PC-9 (cell line): ENCODE measurements at regions not wholly inside any gene's neighbourhood (a gene's known extent, or its start where the extent isn't known, plus 50 kb on each side); places are given as distances from the start of the nearest gene placed in this dataset.
A peak's percentile ranks its signal among the peaks of the same experiment; 100 is the strongest.

Source experiments
- BruUV-seq: library from RNA; stranded (reverse); fragments of 400-500 nt; replicated peaks from 2 replicates; lab custom pipeline; 2021; lab: Mats Ljungman, UMichigan
- CTCF ChIA-PET: fragments of 300-600 bp; sonication (Branson Sonifier 250); formaldehyde crosslinking; loops from one replicate; lab custom pipeline; 2022; ENCODE audit warnings: antibody characterized with exemption; lab: Charles Lee
- POLR2A ChIA-PET: fragments of 300-600 bp; sonication (Branson Sonifier 250); formaldehyde crosslinking; loops from one replicate; lab custom pipeline; 2022; ENCODE audit warnings: antibody characterized with exemption; ENCODE audit not compliant: unreplicated experiment; lab: Charles Lee
- DNase-seq, 2 experiments: peaks; one replicate each; pipeline versions ENCODE4 v3.0.0 to v3.0.0-alpha.2; 2015 to 2022; ENCODE audit warnings: mixed read lengths in 1 of 2
- H2AFZ ChIP-seq: fragments of 200-600 bp; sonication (generic); 2 replicates; pipeline ENCODE4 v1.8.1; 2017; ENCODE audit warnings: antibody characterized with exemption
- H3F3A ChIP-seq: fragments of 200-600 bp; sonication (generic); 2 replicates; pipeline ENCODE4 v1.8.1; 2017; ENCODE audit warnings: antibody characterized with exemption, mild to moderate bottlenecking, low read depth; ENCODE audit not compliant: insufficient read depth
- H3K27ac ChIP-seq: fragments of 200-600 bp; sonication (generic); 2 replicates; pipeline ENCODE4 v1.6.1; 2016; ENCODE audit warnings: mixed run types
- H3K27me3 ChIP-seq: fragments of 200-600 bp; sonication (generic); 2 replicates; pipeline ENCODE4 v1.6.1; 2016; ENCODE audit warnings: low read depth, mixed run types; ENCODE audit not compliant: insufficient read depth
- H3K36me3 ChIP-seq: fragments of 200-600 bp; sonication (generic); 2 replicates; pipeline ENCODE4 v1.6.1; 2016; ENCODE audit warnings: low read depth, mixed run types
- H3K4me1 ChIP-seq: fragments of 200-600 bp; sonication (generic); replicated peaks from 2 replicates; pipeline ENCODE4 v1.6.1; 2016; ENCODE audit warnings: mixed run types; ENCODE audit not compliant: insufficient read depth
- H3K4me2 ChIP-seq: fragments of 200-600 bp; sonication (generic); 2 replicates; pipeline ENCODE4 v1.6.1; 2017; ENCODE audit warnings: mixed run types
- H3K4me3 ChIP-seq: fragments of 200-600 bp; sonication (generic); 2 replicates; pipeline ENCODE4 v1.6.1; 2016; ENCODE audit warnings: mixed run types
- H3K79me2 ChIP-seq: fragments of 200-600 bp; sonication (generic); 2 replicates; pipeline ENCODE4 v1.6.1; 2017; ENCODE audit warnings: low read depth, mixed run types
- H3K9me2 ChIP-seq: fragments of 200-600 bp; sonication (generic); 2 replicates; pipeline ENCODE4 v1.8.1; 2017; ENCODE audit warnings: mild to moderate bottlenecking; ENCODE audit not compliant: insufficient read depth
- H3K9me3 ChIP-seq: fragments of 200-600 bp; sonication (generic); 2 replicates; pipeline ENCODE4 v1.8.1; 2016; ENCODE audit warnings: low read depth; ENCODE audit not compliant: insufficient read depth
- H4K20me1 ChIP-seq: fragments of 200-600 bp; sonication (generic); 2 replicates; pipeline ENCODE4 v1.8.1; 2017; ENCODE audit not compliant: insufficient read depth
- CTCF ChIP-seq: fragments of 200-600 bp; sonication (generic); conservative IDR thresholded peaks from 2 replicates; pipeline ENCODE4 v1.6.1; 2017; ENCODE audit warnings: mixed run types, antibody characterized with exemption, mild to moderate bottlenecking, moderate library complexity
- EZH2 ChIP-seq: fragments of 200-600 bp; sonication (generic); IDR thresholded peaks from 2 replicates; pipeline ENCODE4 v1.8.0; 2017; ENCODE audit warnings: antibody characterized with exemption, low read depth
- intact Hi-C: fragments of 100-400 bp; cut with micrococcal nuclease; formaldehyde crosslinking; loops from one replicate; pipeline ENCODE4 v1.10.0; 2022; ENCODE audit not compliant: unreplicated experiment

- Histone ChIP-seq H3K27ac (no peak overlapping the region), H3K4me3 (no peak overlapping the region), H3K36me3 (no peaks in the 10 kb centered on the region), H2AFZ (no peak overlapping the region), H3F3A (no peaks in the 10 kb centered on the region), H3K79me2 (no peaks in the 10 kb centered on the region), H3K27me3 (peaks cover 24% of the 10 kb centered on the region), H3K4me2 (peak overlapping the region; percentile 41; the same call in 1 of the 2 replicates), H3K9me2 (no peaks in the 10 kb centered on the region), H3K9me3 (no peaks in the 10 kb centered on the region), H3K4me1 (0 out of 2 replicates have a peak, but pooled peaks cover 4% of the 10 kb centered on the region), H4K20me1 (no peaks in the 10 kb centered on the region)
- no peak for DNase-seq
- TF ChIP-seq EZH2 (no peak), CTCF (no peak)
- no TSS peak for BruUV-seq
- intact Hi-C loops: no loop called here
- CTCF ChIA-PET: no interaction called here
- POLR2A ChIA-PET: interaction anchor here (0.6 kb wide), 1 partner anchor 180 kb away, joined by 5 read pairs; no protein-coding TSS in a partner anchor
Observed at GRCh38 chr11:19345848-19346681, 105.3 kb upstream of the E2F8 start.

- no peaks in the 10 kb centered on the region for H3K36me3 ChIP-seq
- H3K4me2 ChIP-seq: peak overlapping the region; percentile 41; the same call in 1 of the 2 replicates
- H3K79me2 ChIP-seq: no peaks in the 10 kb centered on the region
- no peak overlapping the region for H3K4me3 ChIP-seq
- H2AFZ ChIP-seq: no peak overlapping the region
- TF ChIP-seq EZH2: no peak
- no peak for TF ChIP-seq CTCF
- H4K20me1 ChIP-seq: no peaks in the 10 kb centered on the region
- 0 out of 2 replicates have a peak, but pooled peaks cover 4% of the 10 kb centered on the region for H3K4me1 ChIP-seq
- ChIA-PET CTCF (no interaction called here), POLR2A (no interaction called here)
- no peaks in the 10 kb centered on the region for H3K9me2 ChIP-seq
- no peaks in the 10 kb centered on the region for H3F3A ChIP-seq
- no peaks in the 10 kb centered on the region for H3K9me3 ChIP-seq
- peaks cover 24% of the 10 kb centered on the region for H3K27me3 ChIP-seq
- no peak overlapping the region for H3K27ac ChIP-seq
- intact Hi-C loops: no loop called here
- no peak for DNase-seq
- BruUV-seq: no TSS peak
Observed at GRCh38 chr11:19345519-19345847, 104.7 kb upstream of the E2F8 start.

- H3F3A ChIP-seq: no peaks in the 10 kb centered on the region
- DNase-seq: peak; percentile 69 to 79
- H3K4me1 ChIP-seq: 0 out of 2 replicates have a peak, but pooled peaks cover 4% of the 10 kb centered on the region
- ChIA-PET CTCF (interaction anchor here (0.9 kb wide), 1 partner anchor 89 kb away, joined by 3 read pairs; no protein-coding TSS in a partner anchor), POLR2A (no interaction called here)
- H3K4me3 ChIP-seq: no peak overlapping the region
- H3K9me3 ChIP-seq: no peaks in the 10 kb centered on the region
- no peaks in the 10 kb centered on the region for H4K20me1 ChIP-seq
- intact Hi-C loops: loop anchor here (1.0 kb wide), 1 partner anchor 97 kb away; no protein-coding TSS in a partner anchor
- no TSS peak for BruUV-seq
- no peak overlapping the region for H3K27ac ChIP-seq
- peaks cover 24% of the 10 kb centered on the region for H3K27me3 ChIP-seq
- peak overlapping the region; percentile 41 for H3K4me2 ChIP-seq
- no peaks in the 10 kb centered on the region for H3K36me3 ChIP-seq
- no peaks in the 10 kb centered on the region for H3K79me2 ChIP-seq
- no peaks in the 10 kb centered on the region for H3K9me2 ChIP-seq
- TF ChIP-seq EZH2: no peak
- no peak for TF ChIP-seq CTCF
- no peak overlapping the region for H2AFZ ChIP-seq
Observed at GRCh38 chr11:19344661-19345518, 104.1 kb upstream of the E2F8 start.
